Adipocyte (in vitro differentiated cells): ENCODE measurements at regions not wholly inside any gene's neighbourhood (a gene's known extent, or its start where the extent isn't known, plus 50 kb on each side); places are given as distances from the start of the nearest gene placed in this dataset.

ENCODE experiments used
- DNase-seq: peaks from one replicate; pipeline ENCODE4 v3.0.0-alpha.2; 2015; ENCODE audit warnings: low read depth
- H3K27me3 ChIP-seq: replicated peaks from 2 replicates; pipeline ENCODE4 v1.7.0; 2013; ENCODE audit warnings: mild to moderate bottlenecking, low read length, moderate library complexity; ENCODE audit not compliant: control insufficient read depth, insufficient read depth
- H3K36me3 ChIP-seq: 2 replicates; pipeline ENCODE4 v1.7.0; 2013; ENCODE audit warnings: low read length, mild to moderate bottlenecking, moderate library complexity; ENCODE audit not compliant: control insufficient read depth, insufficient read depth, severe bottlenecking
- H3K4me1 ChIP-seq: 2 replicates; pipeline ENCODE4 v1.7.0; 2013; ENCODE audit warnings: mild to moderate bottlenecking, low read length, moderate library complexity; ENCODE audit not compliant: control insufficient read depth, insufficient read depth
- H3K4me3 ChIP-seq: 2 replicates; pipeline ENCODE4 v1.7.0; 2013; ENCODE audit warnings: mild to moderate bottlenecking, low read length, moderate library complexity
- H3K9ac ChIP-seq: 2 replicates; pipeline ENCODE4 v1.7.0; 2013; ENCODE audit warnings: mild to moderate bottlenecking, low read length, moderate library complexity
- H3K9me3 ChIP-seq: 2 replicates; pipeline ENCODE4 v1.7.0; 2013; ENCODE audit warnings: mild to moderate bottlenecking, low read length, moderate library complexity; ENCODE audit not compliant: control insufficient read depth

DNA sequence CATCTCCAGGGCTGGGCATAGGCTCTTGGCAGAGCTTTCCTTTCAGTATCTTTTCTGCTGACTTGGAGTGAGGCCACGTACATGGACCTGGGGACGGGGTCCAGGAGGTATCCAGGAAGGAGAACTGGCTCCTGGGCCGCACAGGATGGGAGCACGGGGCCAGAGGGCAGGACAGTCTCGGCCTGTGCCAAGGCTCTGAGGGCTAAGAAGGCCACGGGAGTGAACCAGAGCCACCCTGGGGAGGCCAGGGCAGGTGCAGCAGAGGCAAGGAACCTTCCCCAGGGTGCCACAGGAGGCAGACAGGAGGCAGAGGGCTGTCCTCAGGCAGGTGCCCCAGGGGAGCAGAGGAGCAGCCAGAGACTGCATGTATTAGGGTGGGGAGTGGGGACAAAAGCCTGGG is 50.3 kb downstream of the PLXNA1 start:
- DNase-seq = no peak
- H3K36me3 ChIP-seq = peaks cover 49% of the 10 kb centered on the region

DNA sequence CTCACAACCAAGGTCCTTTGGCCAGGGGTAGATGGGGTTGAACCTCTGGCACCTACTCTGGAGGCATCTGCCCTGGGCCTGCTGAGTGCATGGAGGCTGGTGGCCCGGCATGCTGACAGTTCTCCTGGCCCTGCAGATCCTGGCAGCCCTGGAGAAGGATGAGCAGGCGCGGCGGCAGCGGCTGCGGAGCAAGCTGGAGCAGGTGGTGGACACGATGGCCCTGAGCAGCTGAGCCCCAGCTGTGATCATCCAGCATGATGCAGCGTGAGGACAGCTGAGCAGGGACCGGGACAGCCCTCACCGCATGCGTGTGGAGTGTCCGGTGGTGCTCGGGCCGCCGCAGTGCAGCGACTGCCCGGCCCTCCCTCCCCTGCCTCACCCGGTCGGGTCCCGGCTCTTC is 50.9 kb downstream of the PLXNA1 start:
- H3K4me3 ChIP-seq = no peak overlapping the region
- no peaks in the 10 kb centered on the region for H3K9me3 ChIP-seq
- H3K27me3 ChIP-seq = no peaks in the 10 kb centered on the region
- peaks cover 43% of the 10 kb centered on the region for H3K36me3 ChIP-seq
- no peak overlapping the region for H3K9ac ChIP-seq
- DNase-seq = no peak
- H3K4me1 ChIP-seq = peaks cover 34% of the 10 kb centered on the region

More for the DNA sequence above, 50.3 kb downstream of the PLXNA1 start:
- H3K4me1 ChIP-seq = peaks cover 34% of the 10 kb centered on the region
- no peaks in the 10 kb centered on the region for H3K27me3 ChIP-seq
- H3K4me3 ChIP-seq = no peak overlapping the region
- H3K9me3 ChIP-seq = no peaks in the 10 kb centered on the region
- H3K9ac ChIP-seq = no peak overlapping the region

DNA sequence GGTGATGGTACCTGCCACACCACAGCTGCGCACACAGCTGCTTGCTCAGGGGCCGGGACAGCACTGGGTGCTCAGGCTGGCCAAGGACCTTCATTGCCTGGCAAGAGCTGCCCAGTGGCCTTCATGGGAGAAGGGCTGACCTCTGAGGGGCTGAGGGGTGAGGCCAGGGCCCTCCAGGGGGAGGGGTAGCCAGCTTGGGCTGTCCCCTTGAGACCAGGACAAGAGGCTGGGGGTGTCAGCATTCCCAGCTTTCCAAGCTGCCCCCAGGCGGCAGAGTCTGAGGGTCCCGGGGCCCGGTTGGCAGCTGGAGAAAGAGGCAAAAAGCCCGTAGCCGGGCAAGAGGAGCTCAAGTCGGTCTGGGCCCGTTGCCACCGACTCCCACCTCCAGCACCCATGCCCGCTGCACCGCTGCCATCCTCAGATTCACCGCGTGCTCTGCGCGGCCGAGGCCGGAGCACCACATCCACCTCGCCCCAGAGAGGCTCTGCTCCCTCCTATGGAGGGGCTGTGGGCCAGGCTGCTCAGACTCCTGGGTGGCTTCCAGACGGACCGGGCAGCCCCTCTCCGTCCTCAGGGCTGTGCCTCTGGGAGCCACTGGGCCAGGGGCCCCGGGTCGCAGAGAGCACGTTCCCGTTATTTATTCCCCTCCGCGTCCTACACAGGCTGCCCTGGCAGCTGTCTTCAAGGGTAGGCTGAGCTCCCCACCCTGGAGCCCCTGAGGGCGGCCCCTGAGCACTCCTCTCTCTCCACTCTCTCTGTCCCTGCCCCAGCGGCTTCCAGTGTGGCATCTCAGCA is 51.5 kb downstream of the PLXNA1 start:
- no peak for DNase-seq
- Histone ChIP-seq H3K9ac (peak overlapping the region; percentile 62), H3K9me3 (no peaks in the 10 kb centered on the region), H3K4me3 (no peak overlapping the region), H3K27me3 (no peaks in the 10 kb centered on the region), H3K4me1 (peaks cover 34% of the 10 kb centered on the region), H3K36me3 (peaks cover 37% of the 10 kb centered on the region)

DNA sequence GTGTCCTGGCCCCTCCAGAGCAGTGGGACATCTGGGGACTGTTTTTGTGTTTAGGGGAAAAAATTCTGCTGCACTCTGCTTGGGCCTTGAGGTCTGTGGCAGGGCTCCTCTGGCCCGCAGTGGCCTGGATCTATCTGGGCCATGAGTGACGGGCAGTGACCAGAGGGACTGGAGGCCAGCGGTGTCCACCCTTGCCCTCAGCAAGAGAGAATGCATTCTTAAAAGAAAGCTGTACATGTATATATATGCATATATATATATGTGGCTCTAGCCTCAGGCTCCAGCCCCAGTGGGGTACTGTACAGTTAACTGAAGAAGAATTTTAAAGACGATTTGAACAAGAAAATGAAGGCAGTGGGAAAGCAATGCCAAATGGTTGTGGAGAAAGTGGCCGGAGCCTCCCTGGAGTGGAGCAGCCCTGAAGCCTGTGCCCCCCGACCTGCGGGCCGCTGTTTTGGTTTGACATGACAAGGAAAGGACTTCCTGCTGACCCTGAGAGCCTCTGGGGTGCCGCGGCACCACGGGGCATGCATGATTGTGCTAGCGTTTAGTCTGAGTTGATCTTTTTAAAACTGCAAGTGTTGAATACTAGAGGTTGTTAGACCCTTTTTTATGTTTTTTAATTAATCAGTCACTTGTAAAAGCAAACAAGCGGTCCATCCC is 52.2 kb downstream of the PLXNA1 start:
- no peak for DNase-seq
- H3K36me3 ChIP-seq = peaks cover 30% of the 10 kb centered on the region
- H3K4me1 ChIP-seq = peaks cover 34% of the 10 kb centered on the region
- no peak overlapping the region for H3K4me3 ChIP-seq
- H3K27me3 ChIP-seq = no peaks in the 10 kb centered on the region
- H3K9ac ChIP-seq = peak overlapping the region; percentile 62
- no peaks in the 10 kb centered on the region for H3K9me3 ChIP-seq

DNA sequence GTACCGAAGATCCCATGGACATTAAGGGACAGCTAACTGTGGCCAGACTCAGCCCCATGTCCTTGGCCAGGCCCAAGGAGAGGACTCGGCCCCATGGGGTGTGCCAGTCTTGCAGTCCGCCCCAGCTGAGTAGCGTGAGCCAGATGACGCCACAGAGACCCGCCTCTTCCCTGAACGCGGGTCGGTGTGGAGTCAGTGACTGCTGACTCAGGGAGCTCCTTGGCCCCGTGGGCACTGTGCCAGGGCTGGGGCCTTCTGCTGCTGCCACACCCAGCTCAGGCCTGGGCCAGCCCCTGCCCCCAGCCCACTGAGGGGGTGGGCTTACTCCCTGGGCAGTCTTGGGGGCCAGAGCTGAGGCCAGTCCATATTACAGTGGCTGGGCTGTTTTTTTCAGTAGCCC is 52.8 kb downstream of the PLXNA1 start:
- Histone ChIP-seq H3K4me3 (no peak overlapping the region), H3K9me3 (no peaks in the 10 kb centered on the region), H3K36me3 (peaks cover 24% of the 10 kb centered on the region), H3K27me3 (no peaks in the 10 kb centered on the region), H3K4me1 (peaks cover 34% of the 10 kb centered on the region), H3K9ac (peak overlapping the region; percentile 70)
- peak; percentile 32 for DNase-seq

DNA sequence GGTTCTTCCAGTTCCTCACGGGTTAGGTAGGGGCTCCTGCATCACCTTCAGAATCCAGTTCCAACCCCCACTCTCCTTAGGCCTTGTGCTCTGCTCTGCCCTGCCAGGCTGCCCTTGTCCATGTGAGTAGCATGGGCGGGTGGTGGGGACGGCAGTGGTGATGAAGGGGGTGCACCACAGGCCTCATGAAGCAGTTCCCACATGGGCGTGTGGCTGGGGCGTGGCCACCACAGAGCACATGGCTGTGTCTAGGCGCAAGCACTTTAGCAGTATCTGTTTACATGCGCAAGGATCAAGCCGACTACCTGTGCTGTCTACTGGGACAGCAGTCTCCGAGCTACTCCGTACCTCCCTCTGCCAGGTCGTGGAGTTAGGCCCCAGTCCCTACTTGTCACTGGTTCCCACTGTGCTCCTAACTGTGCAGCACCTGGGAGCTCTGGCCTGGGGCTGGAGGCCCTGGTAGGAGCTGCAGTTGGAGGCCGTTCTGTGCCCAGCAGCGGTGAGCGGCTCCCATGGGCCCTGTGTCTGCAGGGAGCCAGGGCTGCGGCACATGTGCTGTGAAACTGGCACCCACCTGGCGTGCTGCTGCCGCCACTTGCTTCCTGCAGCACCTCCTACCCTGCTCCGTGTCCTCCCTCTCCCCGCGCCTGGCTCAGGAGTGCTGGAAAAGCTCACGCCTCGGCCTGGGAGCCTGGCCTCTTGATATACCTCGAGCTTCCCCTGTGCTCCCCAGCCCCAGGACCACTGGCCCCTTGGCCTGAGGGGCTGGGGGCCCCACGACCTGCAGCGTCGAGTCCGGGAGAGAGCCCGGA is 53.5 kb downstream of the PLXNA1 start:
- Histone ChIP-seq H3K4me3 (no peak overlapping the region), H3K4me1 (peaks cover 34% of the 10 kb centered on the region), H3K27me3 (no peaks in the 10 kb centered on the region), H3K9ac (peak overlapping the region; percentile 70), H3K9me3 (no peaks in the 10 kb centered on the region), H3K36me3 (peaks cover 18% of the 10 kb centered on the region)
- no peak for DNase-seq

DNA sequence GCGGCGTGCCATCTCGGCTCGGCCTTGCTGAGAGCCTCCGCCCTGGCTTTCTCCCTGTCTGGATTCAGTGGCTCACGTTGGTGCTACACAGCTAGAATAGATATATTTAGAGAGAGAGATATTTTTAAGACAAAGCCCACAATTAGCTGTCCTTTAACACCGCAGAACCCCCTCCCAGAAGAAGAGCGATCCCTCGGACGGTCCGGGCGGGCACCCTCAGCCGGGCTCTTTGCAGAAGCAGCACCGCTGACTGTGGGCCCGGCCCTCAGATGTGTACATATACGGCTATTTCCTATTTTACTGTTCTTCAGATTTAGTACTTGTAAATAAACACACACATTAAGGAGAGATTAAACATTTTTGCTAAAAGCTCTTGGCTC is 54.1 kb downstream of the PLXNA1 start:
- Histone ChIP-seq H3K9ac (peak overlapping the region; percentile 70), H3K27me3 (no peaks in the 10 kb centered on the region), H3K9me3 (no peaks in the 10 kb centered on the region), H3K4me1 (peaks cover 34% of the 10 kb centered on the region), H3K4me3 (no peak overlapping the region), H3K36me3 (peaks cover 15% of the 10 kb centered on the region)
- DNase-seq = no peak

DNA sequence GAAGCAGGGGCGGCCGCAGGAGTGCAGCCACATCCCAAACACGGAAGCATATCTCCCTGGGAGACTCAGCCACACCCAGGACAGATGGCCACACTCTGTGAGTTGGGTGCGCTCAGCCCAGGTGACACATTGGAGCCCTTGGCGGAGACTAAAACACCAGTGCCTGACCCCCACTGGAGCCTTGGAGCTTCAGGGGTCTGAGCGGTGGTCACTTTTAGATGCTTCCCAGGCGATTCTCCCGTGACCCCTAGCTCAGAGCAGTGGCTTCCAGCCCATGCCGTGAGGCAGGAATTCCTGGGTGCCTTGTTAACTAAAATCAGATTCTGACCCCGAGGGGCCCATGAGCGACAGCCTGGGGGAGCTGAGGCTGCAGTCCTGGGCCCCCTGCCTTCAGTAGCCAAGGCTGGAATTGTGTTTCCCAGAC is 54.5 kb downstream of the PLXNA1 start:
- Histone ChIP-seq H3K4me3 (no peak overlapping the region), H3K9me3 (no peaks in the 10 kb centered on the region), H3K4me1 (peaks cover 34% of the 10 kb centered on the region), H3K27me3 (no peaks in the 10 kb centered on the region), H3K36me3 (peaks cover 11% of the 10 kb centered on the region), H3K9ac (no peak overlapping the region)
- no peak for DNase-seq

DNA sequence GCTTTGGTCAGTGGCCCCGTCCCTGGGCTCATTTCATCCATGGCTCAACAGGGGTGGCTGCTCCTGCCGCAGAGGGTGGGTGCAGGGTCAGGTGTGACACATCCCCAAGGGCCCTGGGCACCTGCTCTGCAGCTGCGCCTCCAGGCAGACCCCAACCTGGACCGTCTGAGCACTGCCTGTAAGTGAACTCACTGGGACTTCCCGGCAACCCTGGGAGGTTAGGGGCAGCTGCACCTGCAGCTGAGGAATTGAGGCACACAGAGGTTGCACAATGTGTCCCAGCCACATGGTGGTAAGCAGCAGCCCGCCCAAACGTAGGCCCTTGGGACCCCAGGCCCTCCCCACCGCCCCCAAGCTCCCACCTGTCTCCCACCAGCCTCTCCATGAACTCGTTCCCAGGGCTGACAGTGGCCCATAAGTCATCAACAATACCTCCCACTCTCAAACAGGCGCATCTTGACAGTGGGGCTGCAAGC is 55.1 kb downstream of the PLXNA1 start:
- H3K4me1 ChIP-seq = peaks cover 34% of the 10 kb centered on the region
- H3K9ac ChIP-seq = no peak overlapping the region
- no peak overlapping the region for H3K4me3 ChIP-seq
- no peaks in the 10 kb centered on the region for H3K27me3 ChIP-seq
- H3K36me3 ChIP-seq = peaks cover 7% of the 10 kb centered on the region
- H3K9me3 ChIP-seq = no peaks in the 10 kb centered on the region
- DNase-seq = no peak

DNA sequence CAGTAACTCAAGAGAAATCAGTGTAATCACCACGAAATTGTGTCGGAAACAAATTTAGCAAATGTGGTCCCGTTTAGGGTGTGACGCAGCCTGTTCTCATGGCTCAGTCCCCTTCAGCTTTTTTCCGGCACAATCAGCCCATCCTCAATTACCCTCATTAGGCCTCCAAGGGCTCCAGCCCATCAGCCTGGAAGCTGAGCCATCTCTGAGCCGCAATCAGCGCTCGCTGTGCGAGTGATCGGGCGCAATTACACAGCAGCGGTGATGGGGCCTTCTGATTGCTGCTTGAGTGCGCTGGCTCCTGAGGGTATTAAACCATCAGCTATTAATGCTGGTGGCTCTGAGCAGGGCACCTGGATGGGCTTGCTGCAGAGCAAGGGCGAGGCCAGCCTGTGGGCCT is 55.6 kb downstream of the PLXNA1 start:
- H3K4me1 ChIP-seq = peaks cover 37% of the 10 kb centered on the region
- H3K4me3 ChIP-seq = no peak overlapping the region
- H3K27me3 ChIP-seq = no peaks in the 10 kb centered on the region
- no peak for DNase-seq
- H3K9ac ChIP-seq = no peak overlapping the region
- no peaks in the 10 kb centered on the region for H3K9me3 ChIP-seq
- H3K36me3 ChIP-seq = peaks cover 2% of the 10 kb centered on the region
